Heart left ventricle (tissue), 13 donors: ENCODE measurements at regions not wholly inside any gene's neighbourhood (a gene's known extent, or its start where the extent isn't known, plus 50 kb on each side); places are given as distances from the start of the nearest gene placed in this dataset.

Experiments used
- POLR2A ChIP-seq, 2 donors: fragments of 450-650 bp; IDR thresholded peaks; one replicate each; pipeline ENCODE4 v1.6.1; 2017; ENCODE audit warnings: antibody characterized with exemption in 2 of 2, mild to moderate bottlenecking in 2 of 2, moderate library complexity in 2 of 2
- TF ChIP-seq, protein P1 (sequence below), 12 donors: fragments of 200-600 bp; sonication (generic) in 4 of 12; IDR thresholded peaks; one replicate each; pipeline versions ENCODE4 v1.5.0 to v1.8.0; 2018 to 2022; ENCODE audit warnings: antibody characterized with exemption in 12 of 12, mild to moderate bottlenecking in 5 of 12
- donor health status: ischemic (EF 13 %, LVEDD 7.1; RV severe dilation, severe dysfunction).
- donor health status: DM: no; HTN: yes; CAD: no.
- donor health status: DM: no; HTN: no; CAD: no.
- donor health status: ischemic (EF 25% LVEDD 6.9; RV normal size, moderate dysfunction).
- donor health status: ischemic (EF 25% LVEDD 5.7; RV mildly dilated, moderate dysfunction).
- donor health status: ischemic (EF 35%, LVEDD 5.7; RV mildly dilated, moderate dysfunction).
- donor health status: nonischemic (EF 11% LVEDD 7.7; RV severe dilation, severe dysfunction).
- donor health status: DM: yes; HTN: yes; CAD: no.
- donor health status: PGD.
- donor health status: ischemic (EF 29% LVEDD 5.4; RV normal size, mild dysfunction).
- donor health status: nonischemic (EF 23%, LVEDD 6.1; RV moderate dilation, normal function).

DNA sequence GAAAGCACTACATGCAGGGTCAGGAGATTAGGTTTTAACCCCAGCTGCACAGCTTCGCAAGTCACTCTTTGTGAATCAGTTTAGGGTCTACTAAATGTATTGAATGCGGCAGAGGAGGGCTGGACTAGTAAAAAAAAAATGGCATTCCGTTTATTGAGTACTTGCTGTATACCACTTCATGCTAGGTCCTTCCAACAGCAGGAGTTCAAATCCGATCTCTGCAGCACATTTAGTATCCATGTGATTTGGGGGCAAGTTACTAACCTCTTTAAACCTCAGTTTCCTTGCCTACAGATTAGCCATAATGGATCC is 204.4 kb downstream of the SNCAIP start:
- TF ChIP-seq, protein P1, sequence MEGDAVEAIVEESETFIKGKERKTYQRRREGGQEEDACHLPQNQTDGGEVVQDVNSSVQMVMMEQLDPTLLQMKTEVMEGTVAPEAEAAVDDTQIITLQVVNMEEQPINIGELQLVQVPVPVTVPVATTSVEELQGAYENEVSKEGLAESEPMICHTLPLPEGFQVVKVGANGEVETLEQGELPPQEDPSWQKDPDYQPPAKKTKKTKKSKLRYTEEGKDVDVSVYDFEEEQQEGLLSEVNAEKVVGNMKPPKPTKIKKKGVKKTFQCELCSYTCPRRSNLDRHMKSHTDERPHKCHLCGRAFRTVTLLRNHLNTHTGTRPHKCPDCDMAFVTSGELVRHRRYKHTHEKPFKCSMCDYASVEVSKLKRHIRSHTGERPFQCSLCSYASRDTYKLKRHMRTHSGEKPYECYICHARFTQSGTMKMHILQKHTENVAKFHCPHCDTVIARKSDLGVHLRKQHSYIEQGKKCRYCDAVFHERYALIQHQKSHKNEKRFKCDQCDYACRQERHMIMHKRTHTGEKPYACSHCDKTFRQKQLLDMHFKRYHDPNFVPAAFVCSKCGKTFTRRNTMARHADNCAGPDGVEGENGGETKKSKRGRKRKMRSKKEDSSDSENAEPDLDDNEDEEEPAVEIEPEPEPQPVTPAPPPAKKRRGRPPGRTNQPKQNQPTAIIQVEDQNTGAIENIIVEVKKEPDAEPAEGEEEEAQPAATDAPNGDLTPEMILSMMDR (IDR thresholded peaks at IDR 0.05) = no peak
- no peak for TF ChIP-seq POLR2A (IDR thresholded peaks at IDR 0.05)
